ENCODE measurements at regions not wholly inside any gene's neighbourhood (a gene's known extent, or its start where the extent isn't known, plus 50 kb on each side); places are given as distances from the start of the nearest gene placed in this dataset.

- TF ChIP-seq CTCF (IDR thresholded peaks at IDR 0.05) (no peak), POLR2A (IDR thresholded peaks at IDR 0.05) (no peak)
Observed at GRCh38 chr2:74742471-74742870, 88.4 kb downstream of the SEMA4F start.

Measured in body of pancreas (tissue), 4 donors.